NCI-H2107 (cell line): ENCODE measurements at regions not wholly inside any gene's neighbourhood (a gene's known extent, or its start where the extent isn't known, plus 50 kb on each side); places are given as distances from the start of the nearest gene placed in this dataset.

Experiments
- DNase-seq: peaks from one replicate; lab custom pipeline; 2025; lab: John Stamatoyannopoulos, UW

DNA sequence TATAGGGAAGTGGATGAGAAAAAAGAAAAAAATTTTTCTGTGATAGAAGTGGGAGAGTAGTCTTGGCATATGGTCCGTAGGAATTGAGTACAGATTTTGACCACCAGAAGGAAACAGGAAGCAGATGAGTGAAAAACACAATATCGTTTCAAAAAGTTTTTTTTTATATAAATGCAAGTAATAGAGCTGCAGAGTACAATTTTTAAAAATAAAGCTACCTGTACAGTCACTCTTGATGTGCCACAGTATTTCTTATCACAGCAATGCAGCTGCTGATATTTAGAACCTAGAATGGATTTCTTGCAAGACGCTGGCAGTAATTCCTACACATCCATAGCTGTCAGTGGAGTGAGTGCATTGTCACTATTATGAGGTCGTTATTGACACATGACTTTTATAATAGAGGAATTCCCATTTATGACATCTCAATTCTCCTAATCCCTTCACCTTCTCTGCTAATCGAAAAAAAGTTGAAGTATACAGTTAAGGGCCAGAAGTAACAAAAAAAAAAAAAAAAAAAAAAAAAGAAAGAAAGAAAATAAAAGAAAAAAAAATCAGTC, 477.7 kb downstream of the TAF11L14 start:
- DNase-seq: no peak

DNA sequence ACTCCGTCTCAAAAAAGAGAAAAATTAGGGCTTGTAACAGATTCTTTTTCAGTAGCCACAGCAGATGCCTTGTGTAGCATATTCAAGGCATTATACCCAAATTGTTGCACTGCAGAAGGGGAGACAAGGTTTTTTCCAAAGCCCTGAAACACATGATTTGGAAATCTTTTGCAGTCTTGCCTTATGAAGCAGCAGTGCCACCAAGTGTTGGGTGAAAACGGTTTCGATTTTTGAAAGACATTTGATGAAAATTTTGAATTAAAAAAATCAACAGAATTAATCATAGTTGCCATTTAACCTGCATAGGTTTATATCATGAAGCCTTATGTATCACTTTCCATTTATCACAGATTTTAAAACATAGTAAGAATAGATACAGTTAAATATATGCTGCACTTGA, 479.5 kb downstream of the TAF11L14 start:
- no peak for DNase-seq

DNA sequence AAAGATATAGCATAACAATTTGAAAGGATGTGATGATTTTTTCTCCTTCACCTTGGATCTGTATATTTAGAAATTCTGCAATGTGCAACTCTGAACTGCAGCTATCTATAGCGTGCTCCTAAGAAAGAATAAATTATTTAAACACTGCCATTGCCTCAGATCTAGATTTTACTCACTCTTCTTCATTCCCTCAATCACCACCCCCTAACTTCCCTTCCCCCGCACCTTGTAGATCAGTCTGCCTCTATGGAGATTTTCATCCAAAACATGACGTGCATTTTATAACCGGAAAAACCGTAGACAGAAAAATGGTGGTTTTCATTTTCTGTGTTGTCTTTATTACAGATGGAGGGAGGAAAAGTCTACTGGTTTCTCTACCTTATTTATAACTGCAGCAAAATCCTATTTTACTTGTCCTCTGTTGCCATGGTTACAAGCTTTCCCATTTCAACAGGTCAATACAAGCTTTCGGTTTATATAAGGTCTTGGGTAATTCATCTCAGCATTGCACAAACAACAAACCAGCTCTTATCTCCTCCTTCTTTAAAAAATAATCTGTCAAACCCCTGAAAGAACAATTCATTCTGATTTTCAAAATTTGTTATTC, 480.0 kb downstream of the TAF11L14 start:
- DNase-seq: no peak

DNA sequence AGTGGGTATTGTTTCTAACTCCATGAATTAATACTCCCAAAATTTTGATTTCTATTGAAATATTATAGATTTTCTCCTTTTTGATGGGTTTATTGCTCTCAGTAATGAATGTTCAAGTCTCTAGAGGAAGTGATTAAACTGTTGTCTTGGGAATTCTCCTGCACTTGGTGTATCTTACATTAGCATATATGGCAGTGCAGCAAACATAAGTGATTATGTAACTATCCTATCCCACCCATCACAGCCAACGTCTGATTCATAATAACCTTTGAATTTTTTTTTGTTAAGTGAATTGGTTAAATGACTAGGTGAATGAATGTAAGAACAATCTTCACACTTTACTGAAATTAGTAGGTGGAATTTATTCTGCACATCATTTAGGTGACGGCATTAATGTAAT, 483.7 kb downstream of the TAF11L14 start:
- DNase-seq: no peak

DNA sequence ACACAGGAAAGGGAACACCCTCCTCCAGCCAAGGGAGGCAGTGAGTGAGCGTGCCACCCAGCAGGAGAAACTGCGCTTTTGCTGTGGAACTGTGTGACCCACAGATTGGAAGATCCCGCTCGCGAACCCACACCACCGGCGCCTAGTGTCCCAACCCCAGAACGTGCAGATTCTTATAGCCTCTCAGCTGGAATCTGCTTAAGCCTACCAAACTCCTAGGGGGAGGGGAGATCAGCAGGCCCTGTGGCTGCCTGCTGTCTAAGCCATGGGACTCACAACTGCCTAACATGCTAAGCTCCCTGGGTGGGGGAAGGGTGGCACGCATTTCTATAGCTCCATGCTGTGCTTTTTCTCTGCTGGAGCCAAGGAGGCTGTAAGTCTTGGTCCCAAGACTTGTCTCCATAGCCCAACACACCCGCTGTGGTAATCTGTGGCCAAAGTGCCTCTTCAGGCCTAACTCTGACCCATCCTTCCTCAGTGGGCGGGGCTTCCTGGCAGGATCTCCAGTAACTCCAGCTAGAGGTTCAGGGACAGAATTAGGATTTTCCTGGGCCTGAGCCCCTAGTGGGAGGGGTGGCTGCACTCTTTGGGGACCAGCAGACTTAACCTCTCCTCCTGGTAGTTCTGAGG, 485.0 kb downstream of the TAF11L14 start:
- no peak for DNase-seq

DNA sequence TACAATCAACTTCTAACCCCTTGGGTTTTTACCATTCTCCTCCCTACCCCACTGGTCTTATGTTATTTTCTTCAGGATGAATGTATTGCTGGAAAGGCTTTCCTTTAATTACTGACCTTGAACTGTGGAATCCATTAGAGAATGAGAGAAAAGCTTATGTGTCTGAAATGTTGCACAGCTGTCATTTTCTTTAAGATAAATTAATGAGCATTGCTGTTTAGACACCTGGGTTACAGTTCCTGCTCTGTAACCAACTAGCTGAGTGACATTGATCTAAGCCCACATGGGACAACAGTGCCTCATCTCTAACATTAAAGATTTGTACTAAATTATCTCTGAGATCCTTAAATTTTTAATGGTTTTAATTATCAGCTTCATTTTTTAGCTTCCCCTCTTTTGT, 507.0 kb downstream of the TAF11L14 start:
- DNase-seq: no peak

DNA sequence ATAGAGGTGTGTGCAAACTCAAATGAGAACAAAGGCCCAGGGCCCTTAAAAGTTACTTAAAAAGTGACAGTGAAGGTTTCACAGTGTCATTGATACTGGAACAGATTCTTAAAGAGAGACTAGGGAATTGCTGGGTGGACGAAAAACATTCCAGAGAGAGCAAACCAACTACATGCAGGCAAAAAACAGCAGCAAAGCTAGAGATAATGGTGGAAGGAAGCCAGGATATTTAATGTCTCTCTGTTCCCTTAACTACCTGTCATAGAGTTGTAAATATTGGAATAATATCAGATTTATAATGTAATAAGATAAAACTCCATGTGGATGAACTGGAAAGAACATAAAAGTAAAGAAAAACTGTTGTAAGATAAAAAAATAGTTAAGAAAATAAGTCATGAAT, 508.6 kb downstream of the TAF11L14 start:
- DNase-seq: no peak

DNA sequence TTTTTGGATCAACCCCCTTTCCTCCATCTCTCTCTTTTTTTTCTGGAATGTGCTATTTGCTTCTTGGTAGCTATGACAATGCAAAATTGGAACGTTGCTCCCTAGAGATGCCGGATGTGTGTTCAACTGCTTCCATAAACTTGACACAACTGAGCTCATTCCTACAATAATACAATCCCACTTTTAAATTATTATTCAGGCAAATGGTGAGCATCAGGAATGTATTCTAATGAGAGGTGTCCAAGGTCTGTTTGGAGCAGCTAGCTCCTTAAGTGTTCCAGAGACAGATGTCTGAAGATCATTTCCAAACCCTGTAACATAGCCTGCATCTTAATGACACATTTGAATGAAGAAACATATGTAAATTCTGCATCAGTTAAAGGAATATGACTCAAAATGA, 518.4 kb downstream of the TAF11L14 start:
- no peak for DNase-seq

DNA sequence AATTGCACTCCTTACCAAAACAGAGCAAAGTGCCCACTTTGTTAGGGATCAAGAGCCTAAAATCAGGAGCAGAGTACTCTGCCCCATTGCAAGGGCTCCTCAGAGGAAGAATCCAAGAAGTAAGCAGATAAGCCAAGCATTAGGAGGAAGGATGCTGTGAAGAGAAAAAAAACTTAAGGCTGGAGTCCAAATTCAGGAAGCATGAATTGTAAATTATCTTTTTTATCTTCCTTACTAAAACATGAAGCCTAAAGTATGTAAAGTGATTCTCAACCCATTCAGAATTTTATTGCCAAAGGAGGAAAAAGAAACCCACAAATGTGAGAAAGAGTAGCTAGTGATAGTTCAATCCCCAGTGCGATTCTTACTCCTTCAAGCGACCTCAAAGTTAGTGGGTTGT, 523.9 kb downstream of the TAF11L14 start:
- DNase-seq: no peak

DNA sequence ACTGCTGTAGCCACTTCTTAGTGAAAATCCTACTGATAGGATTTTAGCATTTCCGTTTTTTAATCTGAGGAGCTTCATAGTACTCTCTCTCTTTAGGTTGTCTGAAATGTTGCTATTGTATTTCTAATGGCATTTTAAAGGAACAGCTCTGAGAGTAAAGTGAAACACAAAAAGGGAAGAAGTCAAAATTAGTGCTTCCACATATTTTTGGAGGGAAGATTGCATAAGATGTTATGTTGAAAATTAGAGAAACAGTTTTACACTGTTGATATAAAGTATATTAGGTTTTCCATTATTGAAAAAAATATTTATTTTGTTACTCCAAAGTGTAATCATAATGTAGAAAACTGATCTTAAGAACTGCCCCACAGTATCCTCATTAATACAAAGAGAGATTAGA, 525.1 kb downstream of the TAF11L14 start:
- DNase-seq: no peak

DNA sequence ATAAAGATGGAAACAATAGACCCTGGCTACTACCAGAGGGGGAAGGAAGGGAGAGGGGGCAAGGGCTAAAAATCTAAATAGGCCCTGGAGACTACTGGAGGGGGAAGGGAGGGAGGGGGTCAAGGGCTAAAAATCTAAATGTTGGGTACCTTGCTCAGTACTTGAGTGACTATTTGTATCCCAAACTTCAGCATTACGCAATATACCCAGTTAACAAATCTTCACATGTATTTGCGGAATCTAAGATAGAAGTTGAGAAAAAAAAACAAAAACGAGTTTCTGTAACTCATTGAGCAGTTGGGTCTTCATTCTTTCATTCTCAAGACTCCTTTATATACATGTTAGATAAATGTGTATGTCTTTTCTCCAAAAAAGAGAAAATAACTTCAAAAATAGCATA, 537.4 kb downstream of the TAF11L14 start:
- no peak for DNase-seq

DNA sequence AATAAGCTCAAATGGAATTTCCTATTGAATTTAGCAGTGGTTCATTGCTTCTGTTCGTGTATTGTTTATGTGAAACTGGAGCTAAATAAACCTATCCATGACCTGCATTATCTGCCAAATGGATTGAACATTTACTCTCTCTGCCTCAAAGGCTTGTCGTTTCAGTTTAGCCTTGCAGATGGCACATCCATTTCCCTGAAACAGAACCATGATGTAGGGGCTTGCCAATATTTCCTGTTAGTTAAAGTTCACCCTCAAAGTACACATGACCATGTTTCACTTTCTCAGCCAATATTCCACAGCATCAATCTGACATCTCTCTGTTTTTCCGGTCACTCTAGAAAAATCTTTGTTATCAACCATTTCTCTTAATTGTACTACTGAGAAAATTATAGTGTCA, 545.3 kb downstream of the TAF11L14 start:
- DNase-seq: no peak

DNA sequence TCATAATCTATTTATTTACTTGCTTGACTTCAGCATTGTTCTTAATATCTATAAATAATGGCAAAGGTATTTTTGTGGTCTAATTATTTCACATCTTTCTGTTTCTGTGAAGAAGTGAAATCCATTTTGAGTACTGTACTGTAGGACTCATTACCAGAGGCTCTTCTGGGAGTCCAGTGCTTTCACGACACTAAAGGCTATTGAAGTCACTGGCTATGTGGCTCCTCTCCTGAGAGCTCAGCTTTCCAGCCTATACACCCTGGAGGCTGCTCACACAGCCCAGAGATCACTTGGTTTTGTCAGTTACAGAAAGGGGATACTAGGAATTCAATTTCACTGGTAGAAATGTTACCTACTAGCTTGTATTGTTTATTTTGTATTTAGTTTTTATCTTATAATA, 547.3 kb downstream of the TAF11L14 start:
- no peak for DNase-seq

DNA sequence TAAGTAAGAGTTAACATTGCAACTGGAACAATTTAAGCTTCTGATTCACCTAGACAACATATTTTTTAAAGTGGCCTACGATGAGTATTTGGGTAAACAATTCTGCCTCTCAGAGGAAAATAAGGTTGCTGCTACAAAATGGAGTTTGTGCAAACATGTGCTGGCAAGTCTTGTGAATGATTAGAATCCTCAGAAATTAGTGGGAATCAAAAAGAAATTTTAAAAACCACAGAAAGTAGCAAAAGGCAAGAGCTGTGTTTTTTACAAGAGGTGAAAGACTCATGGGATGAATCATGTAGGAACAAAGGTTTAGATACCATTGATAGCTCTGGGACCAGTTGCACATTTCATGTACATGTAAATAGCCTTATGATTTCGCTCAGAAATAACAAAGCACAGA, 561.6 kb downstream of the TAF11L14 start:
- DNase-seq: no peak

DNA sequence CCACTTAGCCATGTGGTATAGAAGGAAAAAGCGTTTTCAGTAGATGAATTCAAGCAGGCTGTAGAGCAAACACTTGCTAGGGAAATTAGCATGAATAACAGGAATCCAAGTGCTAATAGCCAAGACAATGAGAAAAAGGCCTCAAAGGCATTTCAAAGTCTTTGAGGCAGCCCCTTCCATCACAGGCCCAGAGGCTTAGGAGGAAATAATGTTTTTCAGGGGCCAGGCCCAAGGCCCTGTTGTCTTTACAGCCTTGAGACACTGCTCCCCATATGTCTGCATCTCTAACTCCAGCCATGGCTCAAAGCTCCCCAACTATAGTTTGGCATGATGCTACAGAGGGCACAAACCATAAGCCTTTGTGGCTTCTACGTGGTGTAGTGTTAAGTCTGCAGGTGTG, 563.5 kb downstream of the TAF11L14 start:
- DNase-seq: no peak

DNA sequence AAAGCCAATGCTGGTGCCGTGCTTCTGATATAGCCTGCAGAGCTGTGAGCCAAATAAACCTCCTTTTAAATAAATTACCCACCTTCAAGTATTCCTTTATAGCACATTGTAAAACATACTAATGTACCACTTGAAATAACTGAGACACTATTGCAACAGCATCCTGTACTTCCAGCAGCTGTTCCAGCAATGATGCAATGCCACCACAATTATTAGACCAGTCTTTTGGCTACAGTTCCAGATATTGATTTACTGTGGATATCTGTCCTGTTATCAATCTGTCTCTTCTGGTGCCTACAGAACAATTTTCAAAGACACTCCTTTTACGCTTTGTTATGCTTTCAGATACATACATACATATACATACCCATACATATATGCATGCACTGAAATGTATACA, 567.9 kb downstream of the TAF11L14 start:
- DNase-seq: no peak

DNA sequence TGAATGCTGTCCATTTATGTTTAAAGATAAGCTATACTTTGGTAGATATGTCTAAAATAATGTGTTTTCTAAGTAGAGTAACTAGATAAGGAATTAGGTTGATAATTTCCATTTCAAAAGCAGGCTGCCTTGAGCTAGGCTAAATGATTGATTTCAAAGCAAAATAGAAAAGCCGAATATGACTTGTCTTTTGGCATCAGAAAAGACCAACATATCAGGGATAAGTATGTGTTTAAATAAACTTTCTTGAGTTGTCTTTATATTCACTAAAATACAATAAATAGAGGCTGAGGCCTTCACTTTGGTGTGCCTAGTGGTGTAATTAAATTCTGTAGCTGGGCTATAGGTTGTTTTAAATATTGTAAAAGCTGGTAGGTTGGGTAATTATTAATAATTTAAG, 569.0 kb downstream of the TAF11L14 start:
- DNase-seq: no peak

DNA sequence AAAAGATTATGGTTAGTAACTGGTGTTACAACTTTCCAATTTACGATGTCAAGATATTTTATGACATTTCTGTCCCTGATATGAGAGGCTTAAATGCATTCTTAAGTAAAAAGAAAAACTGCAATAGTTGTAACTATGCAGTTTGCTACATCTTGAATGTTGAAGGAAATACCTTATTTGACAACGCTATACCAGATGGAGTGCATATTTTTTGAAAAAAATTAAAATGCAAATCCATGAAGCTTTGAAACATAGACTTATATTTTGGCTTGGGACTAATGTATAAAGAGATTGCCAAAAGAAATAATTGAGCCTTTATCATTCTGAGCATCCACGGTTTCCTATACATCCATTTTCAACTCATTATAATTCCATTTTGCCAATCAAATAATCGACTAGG, 579.4 kb downstream of the TAF11L14 start:
- DNase-seq: no peak

DNA sequence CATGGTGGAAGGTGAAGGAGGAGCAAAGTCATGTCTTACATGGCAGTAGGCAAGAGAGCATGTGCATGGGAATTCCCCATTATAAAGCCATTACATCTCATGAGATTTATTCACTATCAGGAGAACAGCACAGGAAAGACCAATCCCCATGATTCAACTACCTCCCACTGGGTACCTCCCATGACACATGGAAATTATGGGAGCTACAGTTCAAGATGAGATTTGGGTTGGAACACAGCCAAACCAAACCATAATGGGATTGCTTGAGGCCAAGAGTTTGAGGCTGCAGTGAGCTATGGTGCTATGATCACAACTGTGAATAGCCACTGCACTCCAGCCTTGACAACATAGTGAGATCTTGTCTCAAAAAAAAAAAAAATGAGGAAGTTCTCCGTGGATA, 581.8 kb downstream of the TAF11L14 start:
- no peak for DNase-seq

DNA sequence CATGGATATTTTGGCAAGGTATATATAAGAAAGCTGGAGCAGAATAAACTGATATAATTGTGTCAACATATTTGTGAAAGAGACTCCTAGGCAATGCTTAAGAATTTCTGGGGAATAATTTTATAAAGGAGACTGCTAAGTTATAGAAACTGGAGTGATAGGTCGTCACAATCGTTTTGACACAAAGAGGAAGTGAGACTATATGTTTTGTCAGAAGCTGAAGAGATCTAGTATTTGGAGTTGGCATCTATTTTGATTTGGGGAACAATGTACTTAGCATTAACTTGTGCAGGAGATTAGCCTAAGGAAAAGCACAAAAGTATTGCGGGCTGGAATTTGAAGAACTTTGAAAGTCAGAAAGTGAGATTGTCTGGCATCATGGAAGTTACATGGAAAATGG, 582.5 kb downstream of the TAF11L14 start:
- no peak for DNase-seq

DNA sequence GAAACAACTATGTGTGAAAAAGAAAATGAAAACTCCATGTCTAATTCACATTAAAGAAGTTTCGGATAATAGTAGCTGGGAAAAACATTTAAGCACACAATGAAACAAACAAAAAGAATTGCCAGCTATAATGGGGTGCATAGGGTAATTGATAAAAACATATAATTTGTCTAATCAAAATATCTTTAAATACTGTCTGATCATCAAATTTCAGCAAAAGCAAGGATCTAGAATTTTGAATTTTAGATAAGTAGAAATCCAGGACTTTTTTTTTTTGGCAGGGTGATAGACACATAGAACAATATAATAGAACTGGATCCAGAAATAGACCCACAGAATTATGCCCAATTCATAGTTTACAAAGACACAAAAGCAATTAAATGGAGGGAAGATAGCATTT, 585.0 kb downstream of the TAF11L14 start:
- no peak for DNase-seq

DNA sequence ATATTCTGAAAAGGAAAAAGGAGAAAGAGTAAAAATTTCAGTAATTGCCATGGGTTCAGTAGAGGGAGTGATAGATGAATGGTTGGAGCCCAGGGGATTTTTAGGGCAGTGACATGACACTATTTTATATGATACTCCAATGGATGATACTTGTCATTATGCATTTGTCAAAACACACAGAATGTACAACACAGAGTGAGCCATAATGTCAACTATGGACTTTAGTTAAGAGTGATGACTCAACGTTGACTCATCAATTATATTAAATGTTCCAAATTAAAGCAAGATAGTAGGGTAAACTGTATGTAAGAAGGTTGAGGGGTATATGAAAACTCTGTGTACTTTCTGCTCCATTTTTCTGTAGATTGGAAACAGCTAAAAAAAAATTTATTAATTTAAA, 586.4 kb downstream of the TAF11L14 start:
- no peak for DNase-seq

DNA sequence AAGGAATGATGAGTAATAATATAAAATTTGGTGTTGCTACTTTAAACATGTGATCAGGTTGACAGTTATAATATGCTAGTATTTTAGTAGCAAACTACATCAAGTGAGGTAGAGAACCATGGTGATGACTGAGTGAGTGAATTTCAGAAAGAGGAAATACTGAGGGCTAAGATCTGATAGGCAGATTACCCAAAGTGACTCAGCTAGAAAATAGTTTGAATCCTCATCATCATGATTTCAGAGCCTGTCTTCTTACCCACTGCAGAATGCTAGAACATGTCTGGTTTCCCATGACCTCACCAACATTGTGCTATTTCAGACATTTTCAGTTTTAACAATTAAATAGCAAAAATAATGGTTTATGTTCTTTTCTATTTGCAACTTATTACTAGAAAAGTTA, 602.1 kb downstream of the TAF11L14 start:
- no peak for DNase-seq

DNA sequence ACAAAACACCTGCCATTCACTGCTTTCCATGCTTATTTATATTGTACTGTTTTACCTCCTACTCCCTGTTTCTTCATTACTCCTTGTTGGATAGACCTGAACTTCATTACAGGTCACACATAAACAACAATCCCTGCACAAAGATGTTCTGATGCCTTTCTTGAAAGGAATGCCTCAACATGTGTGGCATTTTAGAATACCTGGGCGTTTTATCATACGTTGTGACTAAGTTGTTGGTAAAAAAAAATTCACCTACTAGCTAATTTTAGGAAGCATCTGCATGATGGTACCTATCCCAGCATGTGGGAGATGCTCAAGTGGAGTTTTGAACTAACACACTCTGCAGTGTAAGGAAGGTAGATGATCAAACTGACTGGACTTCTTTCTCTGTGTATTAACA, 604.1 kb downstream of the TAF11L14 start:
- no peak for DNase-seq
